ENCODE measurements at regions not wholly inside any gene's neighbourhood (a gene's known extent, or its start where the extent isn't known, plus 50 kb on each side); places are given as distances from the start of the nearest gene placed in this dataset.

DNA sequence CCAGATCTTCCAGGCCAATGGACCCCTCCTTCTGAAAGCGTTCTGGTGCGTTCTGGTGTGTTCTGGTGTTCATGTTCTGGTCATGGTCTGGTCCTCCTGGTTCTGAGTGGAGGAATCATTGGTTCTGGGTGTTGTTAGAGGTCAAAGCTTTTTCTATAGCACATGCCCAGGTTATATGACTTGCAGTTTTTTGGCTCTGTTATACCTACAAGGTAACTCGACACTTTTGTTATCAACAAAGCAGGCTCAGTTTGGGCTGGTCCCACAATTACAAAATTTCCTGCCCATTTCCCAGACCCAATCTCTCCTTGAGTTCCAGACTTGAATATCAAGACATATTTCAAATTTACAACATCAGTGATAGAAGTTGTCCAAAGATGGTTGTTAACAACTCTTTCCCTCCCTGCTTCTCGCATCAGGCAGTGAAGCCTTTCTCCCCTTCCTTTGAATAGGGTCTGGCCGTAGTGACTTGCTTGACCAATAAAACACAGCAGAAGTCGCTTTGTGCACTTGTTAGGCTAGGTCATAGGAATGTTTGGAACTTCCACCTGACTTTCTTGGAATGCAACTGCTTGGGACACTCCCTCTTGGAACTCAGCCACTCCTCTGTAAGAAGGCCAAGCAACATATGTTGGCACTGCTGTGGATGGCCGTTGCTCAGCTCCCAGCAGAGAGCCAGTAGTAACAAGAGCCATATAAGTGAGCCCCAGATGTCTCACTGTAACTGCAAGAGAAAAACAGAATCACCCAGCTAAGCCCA lies 83.1 kb upstream of the STEAP1B start:
- DNase-seq: no peak

DNA sequence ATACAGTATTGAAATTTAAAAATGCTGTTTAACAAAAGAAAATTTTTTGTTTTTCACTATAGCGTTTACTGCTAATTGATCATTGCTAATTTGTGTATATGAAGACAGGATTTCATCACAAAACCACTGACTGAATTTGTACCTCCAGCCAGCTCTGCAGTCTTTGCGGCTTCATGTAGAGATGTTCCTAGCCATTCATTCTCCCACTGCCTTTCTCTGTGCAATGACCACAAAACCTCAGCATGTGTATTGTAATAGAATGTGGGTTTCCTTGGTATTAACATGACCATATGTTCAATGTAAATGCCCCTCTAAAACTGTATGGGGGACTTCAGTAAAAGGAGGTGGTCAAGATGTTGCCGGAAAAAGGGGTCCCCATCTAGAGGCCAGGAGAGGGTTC lies 81.1 kb upstream of the STEAP1B start:
- no peak for DNase-seq

DNA sequence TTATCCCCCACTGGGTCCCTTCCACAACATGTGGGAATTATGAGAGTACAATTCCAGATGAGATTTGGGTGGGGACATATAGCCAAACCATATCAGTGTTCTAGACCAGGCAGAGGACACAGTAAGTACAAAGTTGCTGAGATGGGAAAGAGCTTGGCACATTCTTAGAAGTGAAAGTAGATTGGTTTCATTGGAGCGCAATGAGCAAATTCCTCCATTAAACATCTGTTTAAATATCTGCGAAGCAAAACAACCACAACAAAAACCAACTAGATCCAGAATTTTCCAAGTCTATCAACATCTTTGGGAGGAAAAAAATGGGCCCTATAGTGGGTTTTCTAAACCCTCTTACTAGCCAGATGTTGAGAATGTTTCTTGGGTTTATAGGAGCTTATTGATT lies 80.0 kb upstream of the STEAP1B start:
- no peak for DNase-seq

DNA sequence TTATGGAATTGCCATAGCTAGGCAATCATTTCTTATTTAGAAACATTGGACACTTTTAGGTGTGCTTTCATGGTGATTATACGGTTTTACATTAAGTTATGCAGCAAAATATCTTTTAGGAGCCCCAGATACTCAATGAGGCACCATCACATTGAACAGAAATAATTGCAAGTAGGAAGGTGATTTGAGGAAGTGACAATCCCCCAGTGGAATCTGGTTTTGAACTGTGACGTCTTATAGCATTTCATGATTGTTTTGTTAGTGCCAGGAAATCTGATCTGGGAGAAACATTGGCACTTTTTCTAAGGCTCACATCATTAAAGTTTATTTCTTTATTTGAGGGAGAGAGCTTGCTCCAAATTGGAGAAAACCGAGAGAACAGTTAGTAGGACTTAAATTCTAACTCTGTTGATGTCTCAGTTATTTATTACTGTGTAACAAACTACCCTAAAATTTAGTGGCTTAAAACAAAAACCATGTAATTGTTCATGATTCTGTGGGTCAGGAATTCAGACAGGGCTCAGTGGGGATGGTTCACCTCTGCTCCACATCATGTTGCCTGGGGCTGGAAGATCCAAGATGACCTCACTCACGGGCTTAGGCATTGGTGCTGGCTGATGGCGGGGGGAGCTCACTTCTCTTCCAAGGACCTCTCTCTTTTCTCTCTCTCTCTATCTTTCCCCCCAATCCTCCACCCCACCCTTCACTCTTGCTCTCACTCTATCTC lies 78.2 kb upstream of the STEAP1B start:
- DNase-seq: no peak

DNA sequence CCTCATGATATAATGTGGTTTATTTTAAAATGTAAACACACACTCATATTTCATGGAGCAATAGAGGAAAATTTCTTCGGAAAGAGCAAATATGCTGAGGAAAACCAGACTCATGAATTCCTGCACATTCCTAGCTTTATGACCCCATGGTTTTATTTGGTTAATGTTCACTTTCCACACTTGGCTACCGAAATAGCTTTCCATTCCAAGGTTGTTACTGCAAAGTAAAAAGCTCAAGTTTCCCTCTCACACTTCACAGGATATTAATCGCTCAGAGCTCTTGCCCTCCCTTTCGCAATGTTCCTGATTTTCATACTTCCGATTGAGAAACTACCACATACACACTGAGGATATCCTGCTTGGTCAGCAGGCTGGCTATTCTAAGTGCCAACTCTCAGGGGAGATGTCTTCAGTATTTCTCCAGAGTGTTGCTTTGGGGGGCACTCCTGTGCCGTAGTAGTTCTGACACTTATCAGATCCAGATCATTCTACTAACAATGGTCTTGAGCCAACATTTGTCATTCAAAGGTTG lies 77.5 kb upstream of the STEAP1B start:
- DNase-seq: no peak

DNA sequence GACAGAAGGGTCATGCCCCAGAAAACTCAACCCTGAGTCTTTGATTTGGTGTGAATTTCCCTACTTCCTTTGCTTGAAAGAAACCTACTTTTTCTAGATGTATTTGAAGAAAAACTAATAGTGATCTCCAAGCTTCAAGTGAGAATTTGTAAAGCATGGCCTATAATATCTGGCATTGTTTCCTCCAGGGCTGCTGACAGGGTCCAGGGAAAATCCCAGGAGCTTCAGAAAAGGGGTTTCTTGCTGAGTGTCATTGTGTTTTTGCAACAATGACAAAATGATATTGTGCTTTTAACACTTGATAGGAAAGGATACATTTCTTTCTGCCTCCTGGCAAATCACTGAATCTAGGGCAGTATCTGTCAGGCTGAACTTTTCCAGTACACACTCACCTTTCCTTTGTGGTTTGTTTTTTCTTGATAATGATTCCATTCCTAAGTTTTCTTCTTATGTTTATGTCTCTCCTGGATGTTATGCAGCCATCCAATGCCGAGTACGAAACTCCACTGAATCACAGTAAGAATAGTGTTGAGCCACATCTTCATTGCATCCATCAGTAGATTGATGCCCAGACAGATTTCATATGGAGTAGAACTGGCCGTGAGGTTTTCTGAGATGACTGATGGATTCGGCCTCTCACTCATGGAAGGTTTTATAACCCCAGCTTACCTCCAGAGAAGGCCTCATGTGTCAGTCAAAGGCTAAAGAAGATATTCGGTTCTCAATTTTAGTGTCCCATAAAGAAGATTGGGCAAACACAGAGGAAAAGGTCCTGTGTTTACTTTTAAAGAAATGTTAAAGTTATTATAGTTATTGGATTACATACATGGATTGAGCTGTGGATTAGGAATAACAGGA lies 76.9 kb upstream of the STEAP1B start:
- no peak for DNase-seq

DNA sequence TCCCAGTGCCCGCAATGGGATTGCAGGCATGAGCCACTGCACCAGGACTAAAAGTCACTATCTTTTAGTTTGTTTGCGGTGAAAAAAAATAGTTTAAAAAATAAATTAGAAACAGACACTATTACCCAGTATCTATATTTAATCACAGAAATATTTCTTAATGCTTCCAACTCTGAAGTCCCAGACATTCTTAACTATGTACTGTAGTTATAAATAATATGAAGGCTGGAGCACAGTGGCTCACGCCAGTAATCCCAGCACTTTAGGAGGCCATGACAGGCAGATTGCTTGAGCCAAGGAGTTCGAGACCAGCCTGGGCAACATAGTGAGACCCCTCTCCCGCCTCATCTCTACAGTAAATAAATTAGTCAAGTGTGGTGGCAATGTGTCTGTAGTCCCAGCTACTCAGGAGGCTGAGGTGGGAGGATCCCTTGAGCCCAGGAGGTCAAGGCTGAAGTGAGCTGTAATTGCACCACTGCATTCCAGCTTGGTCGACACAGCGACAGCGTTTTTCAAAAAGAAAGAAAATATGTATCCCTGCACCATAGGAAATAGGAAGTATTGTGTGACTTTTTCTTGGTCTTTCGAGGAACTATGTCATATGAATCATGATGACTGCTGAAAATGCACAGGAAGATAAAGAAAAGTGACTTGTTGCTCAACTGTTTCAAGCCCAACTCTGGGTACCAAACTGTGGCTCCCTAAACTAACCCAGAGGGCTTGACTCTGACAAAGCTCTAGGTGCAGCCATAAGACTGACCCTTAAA lies 74.9 kb upstream of the STEAP1B start:
- DNase-seq: no peak

DNA sequence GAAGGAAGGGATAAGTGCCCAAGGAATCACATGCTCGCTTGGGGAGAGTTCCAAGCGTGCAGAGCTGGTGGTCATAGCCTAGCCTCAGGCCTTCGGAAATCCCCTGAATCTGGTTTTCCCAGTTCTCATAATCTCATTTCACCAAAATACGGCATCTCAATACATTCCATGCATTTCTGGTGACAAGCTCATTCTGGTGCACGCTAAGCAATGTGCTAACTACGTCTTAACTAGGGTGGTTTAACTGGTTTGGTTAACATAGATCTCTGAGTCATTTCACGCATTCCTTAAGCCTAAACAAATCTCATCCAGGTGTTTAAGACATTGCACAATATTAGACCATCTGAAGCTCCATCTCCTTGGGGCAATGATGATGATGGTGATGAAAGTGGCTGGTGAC lies 72.9 kb upstream of the STEAP1B start:
- DNase-seq: no peak

DNA sequence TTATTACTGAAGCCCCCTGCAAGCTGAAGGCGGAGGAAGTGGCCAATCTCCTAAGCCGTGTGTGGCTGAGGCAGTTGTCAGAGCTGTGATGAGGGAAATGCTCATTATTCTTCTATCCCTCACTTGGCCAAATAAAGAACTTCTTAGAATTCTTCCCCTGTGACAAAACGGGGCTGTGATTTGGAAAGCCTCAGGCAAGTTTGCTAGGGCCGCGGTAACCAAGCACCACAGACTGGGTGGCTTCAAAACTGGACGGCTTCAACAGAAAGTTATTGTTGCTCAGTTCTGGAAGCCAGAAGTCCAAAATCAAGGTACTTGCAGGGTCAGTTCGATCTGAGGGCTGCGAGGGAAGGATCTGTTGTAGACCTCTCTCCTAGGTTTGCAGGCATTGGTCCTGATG lies 72.3 kb upstream of the STEAP1B start:
- DNase-seq: no peak

DNA sequence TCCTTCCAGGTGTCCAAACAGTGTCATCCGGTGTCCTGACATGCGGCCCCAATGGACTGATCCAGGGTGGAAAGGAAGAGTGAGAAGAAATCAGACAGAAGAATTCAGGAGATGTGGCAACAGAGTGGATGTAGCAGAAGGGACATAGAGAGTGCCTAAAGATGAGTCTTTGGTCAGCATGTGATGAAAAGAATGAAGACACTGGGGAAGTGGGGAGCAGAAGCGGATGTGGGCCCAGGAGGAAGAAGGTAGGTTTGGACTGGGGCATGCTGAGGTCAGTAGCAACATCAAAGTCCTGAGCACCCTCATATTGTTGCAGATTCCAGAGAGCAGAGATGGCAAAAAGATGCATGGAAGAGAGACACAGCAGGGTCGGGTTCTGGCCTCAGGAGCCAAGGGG lies 71.8 kb upstream of the STEAP1B start:
- DNase-seq: no peak

DNA sequence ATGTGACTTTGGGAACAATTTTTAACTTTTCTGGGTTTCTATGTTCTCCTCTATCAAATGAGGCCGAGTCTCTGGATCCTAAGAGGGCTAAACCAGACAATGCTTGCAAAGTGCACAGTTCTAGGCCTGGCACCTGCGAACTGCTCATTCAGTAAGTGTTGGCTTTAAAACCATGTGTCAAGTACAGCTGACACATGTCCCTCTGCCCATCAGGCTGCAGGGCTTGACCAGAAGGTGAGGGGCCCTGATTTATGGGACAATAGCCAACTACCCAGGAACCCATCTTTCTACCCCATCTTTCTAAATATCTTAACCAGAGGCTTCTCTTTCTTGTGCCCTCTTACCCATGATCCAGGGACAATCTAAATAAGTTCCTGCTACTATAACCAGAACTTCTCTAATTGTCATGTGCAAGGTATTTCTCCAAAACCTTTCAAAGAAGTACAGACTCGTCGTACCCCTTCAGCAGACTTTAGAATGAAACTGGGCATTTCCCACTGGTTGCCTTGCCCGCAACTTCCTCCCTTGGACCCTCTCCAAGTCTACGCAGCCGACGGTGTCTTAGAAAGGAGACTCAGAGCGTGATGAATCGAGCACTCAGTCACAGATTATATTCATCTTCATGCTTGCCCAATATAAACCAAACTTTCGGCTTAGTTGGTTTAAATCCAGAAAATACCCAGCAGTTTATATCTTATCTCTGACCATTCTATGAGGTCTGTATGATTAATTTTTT lies 69.8 kb upstream of the STEAP1B start:
- no peak for DNase-seq

DNA sequence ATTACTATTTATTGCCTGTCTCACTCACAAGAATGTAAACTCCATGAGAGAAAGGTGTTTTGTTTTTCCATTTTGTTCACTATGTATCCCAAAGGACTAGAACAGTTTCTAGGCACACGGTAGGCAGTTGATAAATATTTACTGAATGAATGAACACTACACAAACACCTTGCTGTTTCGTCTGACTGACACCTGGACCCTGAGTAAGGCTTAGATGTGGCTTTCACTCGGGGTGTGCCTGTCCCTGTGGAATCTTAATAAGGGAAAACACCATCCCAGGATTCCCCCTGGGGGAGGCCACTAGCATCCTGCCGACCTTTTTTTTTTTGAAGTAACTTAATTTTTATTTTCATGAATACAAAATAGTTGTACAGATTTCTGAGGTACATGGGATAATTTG lies 66.6 kb upstream of the STEAP1B start:
- DNase-seq: no peak

DNA sequence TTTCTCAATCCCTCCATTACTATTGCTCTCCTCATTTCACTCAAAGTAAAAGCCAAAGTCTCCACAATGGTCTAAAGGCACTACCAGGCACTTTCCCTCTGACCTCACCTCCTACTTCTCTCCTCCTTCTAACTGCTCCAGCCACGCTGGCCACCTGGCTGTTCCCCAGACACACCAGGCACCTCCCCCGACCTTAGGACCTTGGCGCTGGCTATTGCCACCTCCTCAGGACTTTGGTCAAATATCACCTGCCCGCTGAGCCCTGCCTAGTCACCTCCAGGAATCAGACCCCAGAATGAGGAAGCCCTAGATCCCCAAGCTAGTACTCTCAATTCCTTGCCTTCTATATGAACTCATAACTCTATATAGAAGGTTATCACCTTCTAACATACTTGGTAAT lies 66.2 kb upstream of the STEAP1B start:
- DNase-seq: no peak

DNA sequence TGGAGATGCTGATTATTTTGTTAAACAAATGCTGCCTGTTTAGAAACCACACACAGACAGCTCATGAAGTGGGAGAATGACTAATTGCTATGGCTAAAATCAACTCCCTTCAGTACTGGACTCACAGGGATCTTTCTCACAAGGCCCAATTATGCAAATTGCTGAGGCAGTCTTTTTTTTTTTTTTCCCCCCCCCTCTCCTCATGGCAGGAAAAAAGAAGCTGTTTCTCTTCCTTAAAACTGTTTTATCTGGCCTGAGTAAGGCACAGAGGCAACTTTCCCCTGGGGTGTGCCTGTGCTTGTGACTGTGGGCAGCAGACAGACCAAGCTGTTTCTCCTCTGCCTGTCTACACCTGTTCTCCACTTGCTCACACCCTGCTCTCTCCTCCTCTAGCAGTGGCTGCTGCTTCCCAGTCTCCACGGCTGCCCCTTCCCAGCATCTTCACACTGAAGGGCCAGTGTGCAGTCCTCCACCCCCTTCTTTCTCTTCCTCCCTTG lies 65.4 kb upstream of the STEAP1B start:
- no peak for DNase-seq

DNA sequence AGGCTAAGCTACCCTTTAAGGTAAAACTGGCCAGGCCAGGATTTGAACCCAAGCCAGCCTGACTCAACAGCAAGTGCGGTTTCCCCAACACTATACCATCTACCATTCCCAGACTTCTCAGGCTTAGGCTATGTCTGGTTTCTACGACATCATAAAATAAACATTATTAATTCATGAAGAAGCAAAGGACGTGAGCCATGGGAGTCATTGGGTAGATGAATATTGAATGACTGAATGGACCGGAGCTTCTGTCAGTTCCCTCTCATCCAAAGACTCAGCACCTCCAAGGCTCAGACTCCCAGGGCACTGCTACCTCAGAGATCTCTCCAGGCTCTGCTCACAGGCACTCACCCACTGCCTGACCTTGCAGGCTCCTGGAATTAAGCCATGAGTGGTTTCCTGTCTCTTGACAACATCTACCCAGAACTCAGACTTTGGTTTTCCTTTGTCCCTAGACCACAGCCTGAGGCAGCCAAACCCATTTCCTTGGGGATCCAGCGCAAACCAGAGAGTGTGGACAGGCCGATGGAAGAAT lies 64.6 kb upstream of the STEAP1B start:
- DNase-seq: no peak

DNA sequence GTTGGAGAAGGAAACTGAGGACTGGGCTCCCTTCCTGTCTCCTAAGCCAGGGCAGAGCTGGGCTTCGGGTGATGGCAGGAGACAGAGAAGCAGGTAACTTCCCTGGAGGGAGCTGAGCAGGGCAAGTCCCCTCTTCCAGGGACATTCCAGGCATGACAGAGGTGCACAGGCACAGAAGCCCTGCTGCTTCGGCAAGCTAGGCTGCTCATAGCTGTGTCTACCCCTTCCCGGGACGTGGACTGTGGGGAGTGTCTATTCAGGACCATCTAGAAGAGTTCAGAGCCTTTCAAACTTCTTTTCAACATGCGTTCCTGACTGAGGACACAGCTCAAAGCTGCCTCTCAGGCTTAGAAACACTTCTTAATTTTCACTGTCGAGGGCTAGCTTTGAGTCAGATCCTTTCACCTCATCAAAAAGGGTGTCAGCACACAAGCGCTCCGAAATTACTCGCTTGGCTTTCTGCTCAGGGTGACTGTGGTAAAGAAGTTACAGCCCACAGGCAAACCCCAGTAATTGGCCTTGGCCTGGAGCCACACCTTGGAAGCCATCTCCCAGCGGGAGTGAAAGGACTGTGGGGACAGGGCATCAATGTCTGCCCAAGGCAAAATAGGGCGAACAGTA lies 63.7 kb upstream of the STEAP1B start:
- no peak for DNase-seq

DNA sequence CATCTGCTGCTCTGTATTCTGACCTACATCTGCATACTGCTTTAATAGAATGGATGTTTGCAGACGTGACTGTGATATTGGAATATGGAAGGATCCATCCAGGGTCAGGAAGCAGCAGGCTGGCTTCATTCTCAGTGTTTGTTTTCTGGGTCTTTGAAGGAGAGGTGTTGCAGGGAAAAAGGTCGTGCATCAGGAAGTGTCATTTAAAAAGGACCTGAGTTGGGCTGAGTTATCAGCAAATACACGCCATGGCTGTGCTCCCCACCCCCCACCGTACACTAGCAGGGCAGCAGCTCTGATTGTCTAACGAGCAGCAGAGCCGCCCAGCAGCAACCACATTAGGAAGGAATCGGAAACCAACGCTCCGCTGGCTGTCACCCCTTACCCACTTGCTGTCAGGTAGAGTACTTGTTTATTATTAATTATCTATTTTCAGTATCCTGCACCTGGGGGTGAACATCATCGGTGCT lies 63.1 kb upstream of the STEAP1B start:
- no peak for DNase-seq

DNA sequence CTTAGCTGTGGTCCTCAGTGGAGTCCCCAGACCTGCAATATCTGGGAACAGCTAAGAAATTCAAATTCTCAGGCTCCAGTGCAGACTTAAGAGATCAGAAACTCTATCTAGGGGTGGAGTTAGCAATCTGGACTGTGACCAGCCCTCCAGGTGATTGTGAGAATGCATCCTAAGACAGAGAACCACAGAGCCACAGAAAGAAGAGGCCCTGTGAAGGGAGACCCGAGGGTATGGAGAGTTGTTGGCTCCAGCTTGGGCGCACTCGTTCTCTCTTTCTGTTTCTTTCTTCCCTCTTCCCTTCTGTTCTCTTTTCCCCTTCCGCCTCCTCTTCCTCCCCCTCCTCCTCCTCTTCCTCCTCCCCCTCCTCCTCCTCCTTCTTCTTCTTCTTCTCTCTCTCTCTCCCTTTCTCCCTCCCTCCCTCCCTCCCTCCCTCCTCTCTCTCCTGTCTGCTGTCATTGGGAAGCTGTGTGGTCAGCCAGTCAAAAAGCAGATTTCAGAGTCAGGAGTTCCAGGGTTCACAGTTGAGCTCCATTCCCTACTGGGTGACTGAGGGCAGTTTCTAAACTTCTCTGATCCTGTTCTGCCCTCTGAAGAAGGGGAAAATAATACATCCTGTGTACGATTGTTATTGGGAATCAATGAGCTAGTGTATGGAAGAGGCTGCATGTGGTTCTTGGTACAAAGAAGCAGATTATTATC lies 62.1 kb upstream of the STEAP1B start:
- no peak for DNase-seq

DNA sequence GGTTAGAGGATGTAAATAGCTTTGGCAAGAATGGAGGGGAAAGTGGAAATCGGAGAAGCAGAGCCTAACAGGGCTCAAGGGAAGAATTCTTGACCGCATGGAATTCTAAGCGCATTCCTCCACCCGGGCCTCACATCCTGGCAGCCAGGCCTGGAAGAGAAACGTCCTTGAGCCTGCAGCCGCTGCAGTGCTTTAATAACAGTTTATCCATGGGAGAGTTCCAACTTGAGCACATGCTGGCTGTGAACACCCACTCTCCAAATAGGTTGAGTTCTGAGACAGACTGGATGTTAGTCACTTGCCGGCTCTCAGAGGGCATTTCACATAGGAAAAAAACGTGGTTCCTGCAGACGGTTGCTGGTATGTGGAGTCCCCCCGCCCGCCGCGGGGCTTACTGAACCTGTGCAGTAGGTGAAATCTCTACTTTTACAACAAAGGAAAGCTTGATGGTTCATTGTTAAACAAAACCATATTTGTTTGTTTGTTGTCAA lies 61.4 kb upstream of the STEAP1B start:
- DNase-seq: no peak

Measured in activated T-cell treated with anti-CD3 and anti-CD28 coated beads for 4 hours (primary cell).